Upper lobe of right lung (tissue), 1 donor: ENCODE measurements at regions not wholly inside any gene's neighbourhood (a gene's known extent, or its start where the extent isn't known, plus 50 kb on each side); places are given as distances from the start of the nearest gene placed in this dataset.

Experiments used
- ATAC-seq: fragments of 200-7000 bp; cut with Tn5 transposase; one replicate; pipeline ENCODE4 v1.9.1; 2020; ENCODE audit warnings: mild to moderate bottlenecking, moderate library complexity
- DNase-seq: peaks from one replicate; pipeline ENCODE4 v3.0.0-alpha.2; 2020
- H3K27ac ChIP-seq: fragments of 200-600 bp; one replicate; pipeline ENCODE4 v1.8.0; 2022
- H3K27me3 ChIP-seq: fragments of 200-600 bp; one replicate; pipeline ENCODE4 v1.8.0; 2022; ENCODE audit warnings: mild to moderate bottlenecking
- H3K36me3 ChIP-seq: fragments of 200-600 bp; one replicate; pipeline ENCODE4 v1.8.0; 2022
- H3K4me1 ChIP-seq: fragments of 200-600 bp; one replicate; pipeline ENCODE4 v1.8.0; 2022
- H3K4me3 ChIP-seq: fragments of 200-600 bp; one replicate; pipeline ENCODE4 v1.8.0; 2022; ENCODE audit warnings: mild to moderate bottlenecking
- H3K9me3 ChIP-seq: fragments of 200-600 bp; one replicate; pipeline ENCODE4 v1.8.0; 2022
- CTCF ChIP-seq: fragments of 200-600 bp; IDR thresholded peaks from one replicate; pipeline ENCODE4 v1.8.0; 2022; ENCODE audit warnings: antibody characterized with exemption
- intact Hi-C: fragments of 100-400 bp; cut with DNase I; formaldehyde crosslinking; loops from one replicate; pipeline ENCODE4 v1.11.0; 2022
- donor health status: DM: no; HTN: yes; CAD: no; lungs with severe emphysema.

GRCh38 chr4:129971419-129971818, 875.5 kb downstream of the C4orf33 start:
- intact Hi-C loops: no loop called here
- H3K9me3 ChIP-seq: no peaks in the 10 kb centered on the region
- no peaks in the 10 kb centered on the region for H3K27me3 ChIP-seq
- no peaks in the 10 kb centered on the region for H3K4me1 ChIP-seq
- H3K36me3 ChIP-seq: no peaks in the 10 kb centered on the region
- TF ChIP-seq CTCF: no peak
- DNase-seq (no peak), ATAC-seq (no peak)
- H3K27ac ChIP-seq: no peak overlapping the region
- H3K4me3 ChIP-seq: no peak overlapping the region

GRCh38 chr4:129972257-129972656, 876.3 kb downstream of the C4orf33 start:
- H3K27me3 ChIP-seq: no peaks in the 10 kb centered on the region
- no peaks in the 10 kb centered on the region for H3K36me3 ChIP-seq
- TF ChIP-seq CTCF: no peak
- intact Hi-C loops: no loop called here
- ATAC-seq: no peak
- no peaks in the 10 kb centered on the region for H3K9me3 ChIP-seq
- DNase-seq: no peak
- H3K4me1 ChIP-seq: no peaks in the 10 kb centered on the region
- H3K27ac ChIP-seq: no peak overlapping the region
- H3K4me3 ChIP-seq: no peak overlapping the region

- no peak for TF ChIP-seq CTCF
- H3K27me3 ChIP-seq: no peaks in the 10 kb centered on the region
- no peak overlapping the region for H3K4me3 ChIP-seq
- H3K36me3 ChIP-seq: no peaks in the 10 kb centered on the region
- no peak overlapping the region for H3K27ac ChIP-seq
- H3K9me3 ChIP-seq: no peaks in the 10 kb centered on the region
- H3K4me1 ChIP-seq: no peaks in the 10 kb centered on the region
- intact Hi-C loops: no loop called here
- no peak for ATAC-seq
- DNase-seq: no peak
Measured at GRCh38 chr4:129974730-129975129, 878.8 kb downstream of the C4orf33 start.

- DNase-seq (no peak), ATAC-seq (no peak)
- Histone ChIP-seq H3K4me1 (no peaks in the 10 kb centered on the region), H3K36me3 (no peaks in the 10 kb centered on the region), H3K27ac (no peak overlapping the region), H3K9me3 (no peaks in the 10 kb centered on the region), H3K27me3 (no peaks in the 10 kb centered on the region), H3K4me3 (no peak overlapping the region)
- intact Hi-C loops: no loop called here
- TF ChIP-seq CTCF: no peak
Measured at GRCh38 chr4:129978315-129978714, 882.4 kb downstream of the C4orf33 start.

- Histone ChIP-seq H3K27me3 (no peaks in the 10 kb centered on the region), H3K4me3 (no peak overlapping the region), H3K36me3 (no peaks in the 10 kb centered on the region), H3K4me1 (no peaks in the 10 kb centered on the region), H3K9me3 (no peaks in the 10 kb centered on the region), H3K27ac (no peak overlapping the region)
- intact Hi-C loops: no loop called here
- no peak for DNase-seq
- no peak for TF ChIP-seq CTCF
- ATAC-seq: no peak
Measured at GRCh38 chr4:129988957-129989356, 893.0 kb downstream of the C4orf33 start.

GRCh38 chr4:129994715-129995114, 898.8 kb downstream of the C4orf33 start:
- TF ChIP-seq CTCF: no peak
- no peak for ATAC-seq
- intact Hi-C loops: no loop called here
- Histone ChIP-seq H3K4me3 (no peak overlapping the region), H3K9me3 (no peaks in the 10 kb centered on the region), H3K36me3 (no peaks in the 10 kb centered on the region), H3K27ac (no peak overlapping the region), H3K27me3 (no peaks in the 10 kb centered on the region), H3K4me1 (no peaks in the 10 kb centered on the region)
- DNase-seq: no peak
